ENCODE measurements at regions not wholly inside any gene's neighbourhood (a gene's known extent, or its start where the extent isn't known, plus 50 kb on each side); places are given as distances from the start of the nearest gene placed in this dataset.

- TF ChIP-seq EP300 (IDR thresholded peaks at IDR 0.05) (no peak), CTCF (IDR thresholded peaks at IDR 0.05) (no peak), POLR2A (IDR thresholded peaks at IDR 0.05) (no peak), POLR2AphosphoS5 (IDR thresholded peaks at IDR 0.05) (no peak)
Observed at GRCh38 chr12:130075497-130076076, 86.7 kb upstream of the FZD10 start.

Data from stomach (tissue), 4 donors.